Hindlimb muscle (tissue), 1 donor: ENCODE measurements at regions not wholly inside any gene's neighbourhood (a gene's known extent, or its start where the extent isn't known, plus 50 kb on each side); places are given as distances from the start of the nearest gene placed in this dataset.
"Not testable (repeated sequence)": the region's sequence is repeated elsewhere in the genome, so short reads cannot be mapped to it uniquely, and the experiment has no call there.

Experiments used
- DNase-seq: peaks from one replicate; pipeline ENCODE4 v3.0.0-alpha.2; 2013

GRCh38 chr4:11119474-11119873 lies 309.2 kb downstream of the HS3ST1 start:
- no peak for DNase-seq

GRCh38 chr4:11118513-11118912 lies 310.2 kb downstream of the HS3ST1 start:
- no peak for DNase-seq

GRCh38 chr4:11116940-11117339 lies 311.8 kb downstream of the HS3ST1 start:
- DNase-seq: no peak

GRCh38 chr4:11111876-11112275 lies 316.8 kb downstream of the HS3ST1 start:
- DNase-seq: peak; percentile 13

- no peak for DNase-seq
Measured at GRCh38 chr4:11111370-11111769, 317.3 kb downstream of the HS3ST1 start.

- DNase-seq: no peak
Measured at GRCh38 chr4:11106759-11107158, 321.9 kb downstream of the HS3ST1 start.

- DNase-seq: no peak
Measured at GRCh38 chr4:11106190-11106589, 322.5 kb downstream of the HS3ST1 start.

GRCh38 chr4:11105715-11106114 lies 323.0 kb downstream of the HS3ST1 start:
- DNase-seq: no peak

- DNase-seq: no peak
Measured at GRCh38 chr4:11098461-11098860, 330.2 kb downstream of the HS3ST1 start.

- DNase-seq: no peak
Measured at GRCh38 chr4:11097725-11098124, 331.0 kb downstream of the HS3ST1 start.

GRCh38 chr4:11081006-11081405 lies 347.7 kb downstream of the HS3ST1 start:
- DNase-seq: no peak

- DNase-seq: no peak
Measured at GRCh38 chr4:11079171-11079570, 349.5 kb downstream of the HS3ST1 start.

- no peak for DNase-seq
Measured at GRCh38 chr4:11074581-11075241, 354.0 kb downstream of the HS3ST1 start.

GRCh38 chr4:11073621-11074051 lies 355.1 kb downstream of the HS3ST1 start:
- DNase-seq: no peak

- DNase-seq: no peak
Measured at GRCh38 chr4:11072999-11073398, 355.7 kb downstream of the HS3ST1 start.

- no peak for DNase-seq
Measured at GRCh38 chr4:11072463-11072862, 356.2 kb downstream of the HS3ST1 start.

GRCh38 chr4:11070813-11071212 lies 357.9 kb downstream of the HS3ST1 start:
- DNase-seq: no peak

GRCh38 chr4:11069581-11070211 lies 359.0 kb downstream of the HS3ST1 start:
- no peak for DNase-seq

- DNase-seq: no peak
Measured at GRCh38 chr4:11069083-11069482, 359.6 kb downstream of the HS3ST1 start.

GRCh38 chr4:11066584-11066983 lies 362.1 kb downstream of the HS3ST1 start:
- DNase-seq: not testable (repeated sequence)

- not testable (repeated sequence) for DNase-seq
Measured at GRCh38 chr4:11060637-11061036, 368.1 kb downstream of the HS3ST1 start.

GRCh38 chr4:11054937-11055336 lies 370.4 kb upstream of the CLNK start:
- DNase-seq: not testable (repeated sequence)

- no peak for DNase-seq
Measured at GRCh38 chr4:11053601-11054220, 369.1 kb upstream of the CLNK start.

- DNase-seq: no peak
Measured at GRCh38 chr4:11051181-11051580, 366.6 kb upstream of the CLNK start.
